Suprapubic skin (tissue), 4 donors: ENCODE measurements at regions not wholly inside any gene's neighbourhood (a gene's known extent, or its start where the extent isn't known, plus 50 kb on each side); places are given as distances from the start of the nearest gene placed in this dataset.

Experiments
- DNase-seq, 2 donors: peaks; one replicate each; pipeline ENCODE4 v3.0.0-alpha.2; 2019; ENCODE audit warnings: low spot score in 2 of 2
- H3K27ac ChIP-seq: fragments of 200-600 bp; sonication (generic); one replicate; pipeline ENCODE4 v1.5.1; 2019
- H3K27me3 ChIP-seq: fragments of 200-600 bp; sonication (generic); one replicate; pipeline ENCODE4 v1.5.1; 2019
- H3K36me3 ChIP-seq: fragments of 200-600 bp; sonication (generic); one replicate; pipeline ENCODE4 v1.5.1; 2019
- H3K4me1 ChIP-seq: fragments of 200-600 bp; sonication (generic); one replicate; pipeline ENCODE4 v1.5.1; 2019
- H3K4me3 ChIP-seq: fragments of 200-600 bp; sonication (generic); one replicate; pipeline ENCODE4 v1.5.1; 2019; ENCODE audit warnings: mild to moderate bottlenecking
- H3K9me3 ChIP-seq: fragments of 200-600 bp; sonication (generic); one replicate; pipeline ENCODE4 v1.5.1; 2019
- CTCF ChIP-seq, 2 donors: fragments of 200-600 bp in 1 of 2; fragments of 450-650 bp in 1 of 2; sonication (generic) in 1 of 2; IDR thresholded peaks; one replicate each; pipeline ENCODE4 v1.5.1; 2016 to 2019; ENCODE audit warnings: antibody characterized with exemption in 2 of 2, mild to moderate bottlenecking in 1 of 2, moderate library complexity in 1 of 2
- EP300 ChIP-seq: sonication (generic); formaldehyde crosslinking; IDR thresholded peaks from one replicate; pipeline ENCODE4 v1.6.1; 2017; ENCODE audit warnings: antibody characterized with exemption
- POLR2A ChIP-seq, 2 donors: fragments of 450-650 bp; IDR thresholded peaks; one replicate each; pipeline ENCODE4 v1.6.1; 2017; ENCODE audit warnings: antibody characterized with exemption in 2 of 2, mild to moderate bottlenecking in 2 of 2, moderate library complexity in 2 of 2
- POLR2AphosphoS5 ChIP-seq, 3 donors: sonication (generic); formaldehyde crosslinking; IDR thresholded peaks; one replicate each; pipeline ENCODE4 v1.6.1; 2017; ENCODE audit warnings: antibody characterized with exemption in 3 of 3
- WGBS: methylation state at CpG from one replicate; pipeline ENCODE4 v1.1.5; 2018; 5-methylcytosine and 5-hydroxymethylcytosine counted together

DNA sequence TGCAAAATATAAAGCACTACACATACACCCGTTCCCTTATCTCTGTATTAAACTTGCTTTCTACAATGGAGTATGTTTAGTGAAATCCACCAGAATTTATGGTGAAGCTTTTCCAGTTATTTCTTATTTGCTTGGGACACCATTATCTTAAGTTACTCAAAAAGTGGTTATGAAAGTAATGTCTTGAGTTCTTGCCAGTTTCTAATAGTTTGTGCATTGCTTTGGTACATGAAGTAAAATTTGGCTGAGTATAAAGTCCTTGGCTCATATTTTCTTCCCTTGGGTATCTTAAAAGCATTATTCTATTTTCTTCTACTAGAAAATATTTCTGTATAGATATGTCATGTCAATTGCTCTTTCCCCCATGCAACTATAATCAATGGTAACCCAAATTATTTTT, 85.2 kb downstream of the POLR1F start:
- no peak for DNase-seq
- TF ChIP-seq POLR2A (IDR thresholded peaks at IDR 0.05): no peak
- no peak for TF ChIP-seq CTCF (IDR thresholded peaks at IDR 0.05)
- no peak for TF ChIP-seq POLR2AphosphoS5 (IDR thresholded peaks at IDR 0.05)
- no peak for TF ChIP-seq EP300

DNA sequence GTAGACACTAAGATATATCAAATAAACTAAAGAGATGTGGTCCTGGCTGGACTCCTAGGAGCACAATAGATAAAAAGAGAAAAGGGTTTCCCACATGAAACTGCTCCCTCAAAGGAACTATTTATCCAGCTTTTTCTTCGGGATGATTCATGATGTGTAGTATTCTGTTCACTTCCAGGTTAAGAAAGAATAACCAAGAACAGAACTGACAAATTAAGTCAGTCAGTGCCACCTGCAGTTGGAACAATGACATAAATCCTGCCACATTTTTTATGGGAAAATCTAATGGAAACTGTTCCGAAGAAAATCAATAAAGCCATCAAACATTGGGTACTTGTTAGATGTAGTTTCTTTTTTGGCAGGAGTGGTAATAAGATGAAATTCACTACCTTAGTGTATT, 87.1 kb downstream of the POLR1F start:
- no peak overlapping the region for H3K4me3 ChIP-seq
- no peaks in the 10 kb centered on the region for H3K4me1 ChIP-seq
- H3K36me3 ChIP-seq: no peaks in the 10 kb centered on the region
- H3K27ac ChIP-seq: no peak overlapping the region
- TF ChIP-seq POLR2AphosphoS5 (IDR thresholded peaks at IDR 0.05): no peak
- no peak for TF ChIP-seq EP300
- TF ChIP-seq CTCF (IDR thresholded peaks at IDR 0.05): no peak
- H3K9me3 ChIP-seq: no peaks in the 10 kb centered on the region
- no peaks in the 10 kb centered on the region for H3K27me3 ChIP-seq
- no peak for DNase-seq
- 78% methylated on average over 2 of the region's 2 CpGs for WGBS

More for the DNA sequence above, 85.2 kb downstream of the POLR1F start:
- 87% methylated on average over 1 of the region's 1 CpG for WGBS
- Histone ChIP-seq H3K4me3 (no peak overlapping the region), H3K9me3 (no peaks in the 10 kb centered on the region), H3K27ac (no peak overlapping the region), H3K27me3 (no peaks in the 10 kb centered on the region), H3K4me1 (no peaks in the 10 kb centered on the region), H3K36me3 (no peaks in the 10 kb centered on the region)

GRCh38 chr7:19620470-19620869, 88.4 kb downstream of the POLR1F start:
- whole genome bisulfite sequencing: 40% methylated on average over 2 of the region's 2 CpGs
- no peak overlapping the region for H3K4me3 ChIP-seq

GRCh38 chr7:19619122-19619521, 89.7 kb downstream of the POLR1F start:
- WGBS: 71% methylated on average over 1 of the region's 1 CpG

More at GRCh38 chr7:19620470-19620869, 88.4 kb downstream of the POLR1F start:
- no peaks in the 10 kb centered on the region for H3K9me3 ChIP-seq
- TF ChIP-seq POLR2A (IDR thresholded peaks at IDR 0.05) (no peak), POLR2AphosphoS5 (IDR thresholded peaks at IDR 0.05) (no peak), CTCF (IDR thresholded peaks at IDR 0.05) (no peak), EP300 (no peak)
- H3K36me3 ChIP-seq: no peaks in the 10 kb centered on the region
- DNase-seq: no peak
- H3K27me3 ChIP-seq: no peaks in the 10 kb centered on the region
- H3K4me1 ChIP-seq: no peaks in the 10 kb centered on the region
- no peak overlapping the region for H3K27ac ChIP-seq

GRCh38 chr7:19617901-19618300, 90.9 kb downstream of the POLR1F start:
- 48% methylated on average over 2 of the region's 2 CpGs for WGBS
- no peak for DNase-seq
- TF ChIP-seq EP300: no peak
- no peak for TF ChIP-seq POLR2AphosphoS5 (IDR thresholded peaks at IDR 0.05)
- TF ChIP-seq POLR2A (IDR thresholded peaks at IDR 0.05): no peak
- TF ChIP-seq CTCF (IDR thresholded peaks at IDR 0.05): no peak
- H3K4me3 ChIP-seq: no peak overlapping the region
- H3K36me3 ChIP-seq: no peaks in the 10 kb centered on the region
- no peaks in the 10 kb centered on the region for H3K9me3 ChIP-seq
- H3K4me1 ChIP-seq: no peaks in the 10 kb centered on the region
- H3K27me3 ChIP-seq: no peaks in the 10 kb centered on the region
- no peak overlapping the region for H3K27ac ChIP-seq

More at GRCh38 chr7:19619122-19619521, 89.7 kb downstream of the POLR1F start:
- Histone ChIP-seq H3K27me3 (no peaks in the 10 kb centered on the region), H3K4me1 (no peaks in the 10 kb centered on the region), H3K4me3 (no peak overlapping the region), H3K36me3 (no peaks in the 10 kb centered on the region), H3K27ac (no peak overlapping the region), H3K9me3 (no peaks in the 10 kb centered on the region)
- TF ChIP-seq POLR2A (IDR thresholded peaks at IDR 0.05) (no peak), CTCF (IDR thresholded peaks at IDR 0.05) (no peak)
- no peak for DNase-seq
